ENCODE measurements at regions not wholly inside any gene's neighbourhood (a gene's known extent, or its start where the extent isn't known, plus 50 kb on each side); places are given as distances from the start of the nearest gene placed in this dataset.

GRCh38 chrX:7771788-7772438, 71.1 kb upstream of the VCX start:
- no peak for TF ChIP-seq CTCF (IDR thresholded peaks at IDR 0.05; ENCODE audit: extremely low read depth, insufficient read depth, missing control alignments)
- DNase-seq (ENCODE audit: low spot score) = no peak
- in situ Hi-C loops (cut with MboI; ENCODE audit: low pct_unique_long_range_greater_than_20kb, low sequenced_read_pairs, unreplicated experiment) = no loop called here

DNA sequence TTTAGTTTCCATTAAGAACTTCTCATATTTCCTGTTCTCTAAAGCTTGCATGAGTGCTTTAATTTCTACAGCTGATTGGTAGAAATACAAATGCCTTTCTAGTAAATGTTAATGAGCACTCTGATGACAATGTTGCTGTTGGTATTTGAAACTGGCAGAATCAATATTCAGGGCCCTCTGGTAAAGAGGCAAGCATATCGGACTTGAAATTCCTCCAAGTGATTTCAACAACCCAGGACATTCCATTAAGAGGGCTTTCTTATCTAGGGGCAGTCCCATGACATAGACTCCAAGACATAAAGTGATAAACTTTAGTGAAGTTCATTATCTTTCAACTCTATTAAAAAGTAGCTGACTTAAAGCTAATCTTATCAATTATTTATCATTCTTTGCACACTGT, 83.1 kb upstream of the VCX start:
- in situ Hi-C loops (cut with MboI; ENCODE audit: low pct_unique_long_range_greater_than_20kb, low sequenced_read_pairs, unreplicated experiment) = no loop called here
- no peak for DNase-seq (ENCODE audit: low spot score)
- TF ChIP-seq CTCF (IDR thresholded peaks at IDR 0.05; ENCODE audit: extremely low read depth, insufficient read depth, missing control alignments) = no peak

- TF ChIP-seq CTCF (IDR thresholded peaks at IDR 0.05; ENCODE audit: extremely low read depth, insufficient read depth, missing control alignments) = no peak
- no peak for DNase-seq (ENCODE audit: low spot score)
- in situ Hi-C loops (cut with MboI; ENCODE audit: low pct_unique_long_range_greater_than_20kb, low sequenced_read_pairs, unreplicated experiment) = no loop called here
Measured at GRCh38 chrX:7746856-7747255, 96.1 kb upstream of the VCX start.

DNA sequence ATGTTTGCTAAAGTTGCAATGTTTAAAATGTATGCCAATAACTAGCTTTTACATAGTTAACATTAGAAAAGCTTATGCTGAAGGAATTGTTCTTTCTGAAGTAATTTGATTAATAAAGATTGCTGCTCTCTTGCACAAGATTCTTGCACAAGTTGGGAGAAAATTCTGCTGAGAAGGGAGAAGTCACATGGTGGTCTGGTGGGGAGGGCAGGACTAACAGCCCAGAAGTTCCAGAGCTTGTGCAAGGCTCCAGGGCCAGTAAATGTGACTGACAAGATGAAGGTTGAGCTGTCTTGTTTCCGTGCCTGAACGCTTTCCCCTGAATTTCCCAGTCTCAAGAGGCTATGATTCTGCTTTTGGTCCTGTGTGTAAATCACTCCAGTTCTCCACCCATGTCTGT, 112.9 kb upstream of the VCX start:
- TF ChIP-seq CTCF (IDR thresholded peaks at IDR 0.05; ENCODE audit: extremely low read depth, insufficient read depth, missing control alignments) = no peak
- no peak for DNase-seq (ENCODE audit: low spot score)
- in situ Hi-C loops (cut with MboI; ENCODE audit: low pct_unique_long_range_greater_than_20kb, low sequenced_read_pairs, unreplicated experiment) = no loop called here

GRCh38 chrX:7720519-7720918, 122.5 kb upstream of the VCX start:
- no peak for TF ChIP-seq CTCF (IDR thresholded peaks at IDR 0.05; ENCODE audit: extremely low read depth, insufficient read depth, missing control alignments)
- in situ Hi-C loops (cut with MboI; ENCODE audit: low pct_unique_long_range_greater_than_20kb, low sequenced_read_pairs, unreplicated experiment) = no loop called here
- DNase-seq (ENCODE audit: low spot score) = no peak

DNA sequence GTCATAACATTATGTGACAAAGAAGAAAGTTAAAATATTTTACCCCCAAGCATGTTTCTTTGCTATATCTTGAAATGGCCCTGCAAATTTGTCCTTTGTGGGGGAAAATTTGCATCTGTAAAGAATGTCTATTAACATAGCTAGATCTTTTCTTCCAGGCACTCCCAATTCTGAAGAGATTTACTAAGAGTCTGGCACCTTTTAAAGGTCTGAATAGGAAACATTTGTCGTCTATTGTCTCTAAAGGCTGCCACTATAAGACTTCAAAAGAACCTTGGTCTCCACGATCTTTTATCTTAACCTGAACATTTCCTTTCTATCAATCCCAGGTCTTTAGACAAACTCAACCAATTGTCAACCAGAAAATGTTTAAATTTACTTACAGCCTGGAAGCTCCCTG, 128.6 kb upstream of the VCX start:
- no peak for DNase-seq (ENCODE audit: low spot score)
- no peak for TF ChIP-seq CTCF (IDR thresholded peaks at IDR 0.05; ENCODE audit: extremely low read depth, insufficient read depth, missing control alignments)
- in situ Hi-C loops (cut with MboI; ENCODE audit: low pct_unique_long_range_greater_than_20kb, low sequenced_read_pairs, unreplicated experiment) = no loop called here

- in situ Hi-C loops (cut with MboI; ENCODE audit: low pct_unique_long_range_greater_than_20kb, low sequenced_read_pairs, unreplicated experiment) = no loop called here
- no peak for TF ChIP-seq CTCF (IDR thresholded peaks at IDR 0.05; ENCODE audit: extremely low read depth, insufficient read depth, missing control alignments)
- no peak for DNase-seq (ENCODE audit: low spot score)
Measured at GRCh38 chrX:7711167-7711566, 131.8 kb upstream of the VCX start.

Measured in GM13977 (cell line).